NK-92 treated with Interleukin-12 subunit alpha and Interleukin-12 subunit beta, amount 100 ng/mL, for 24 hours (cell line): ENCODE measurements at regions not wholly inside any gene's neighbourhood (a gene's known extent, or its start where the extent isn't known, plus 50 kb on each side); places are given as distances from the start of the nearest gene placed in this dataset.

ENCODE experiments used
- DNase-seq: peaks from one replicate; lab custom pipeline; 2025; lab: John Stamatoyannopoulos, UW

DNA sequence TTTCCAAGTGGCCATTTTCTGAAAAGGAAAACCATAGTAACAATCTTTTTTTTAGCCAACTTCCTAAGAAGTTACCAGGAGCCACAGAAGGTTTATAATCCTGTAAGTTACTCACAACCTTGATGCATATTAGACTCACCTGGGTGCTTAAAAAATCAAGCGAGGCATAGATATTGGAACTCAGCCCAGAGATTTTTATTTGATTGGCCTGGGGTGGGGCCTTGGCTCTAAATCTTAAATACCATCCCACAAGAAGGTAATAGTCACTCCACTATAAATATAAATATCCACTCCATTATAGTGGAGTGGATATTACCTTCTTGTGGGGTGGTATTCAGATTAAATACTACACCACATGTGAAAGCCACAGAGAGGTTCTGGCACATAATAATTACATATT, 429.6 kb downstream of the RFC3 start:
- DNase-seq: no peak

DNA sequence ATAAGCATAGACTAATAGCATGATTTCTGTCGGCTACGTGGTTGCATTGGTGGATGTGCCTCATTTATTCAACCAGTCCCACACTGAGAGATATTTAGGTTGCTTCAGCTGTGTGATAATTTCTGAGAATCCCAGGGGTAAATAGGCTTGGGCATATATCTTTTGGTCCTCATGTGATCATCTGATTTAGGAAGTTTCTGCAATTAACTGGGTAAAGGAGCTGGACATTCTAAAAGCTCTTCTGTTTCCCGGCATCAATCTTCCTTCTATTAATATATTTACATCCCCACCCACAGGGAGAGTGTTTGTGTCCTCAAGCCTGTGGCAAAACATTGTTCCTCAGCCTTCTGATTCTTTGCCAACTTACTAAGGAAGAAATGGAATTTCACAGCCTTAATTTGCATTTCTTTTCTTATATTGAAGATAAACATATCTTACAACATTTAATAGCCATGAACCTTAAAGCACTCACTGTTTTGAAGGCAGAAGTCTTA, 431.6 kb downstream of the RFC3 start:
- DNase-seq: no peak

GRCh38 chr13:34250151-34250670, 432.3 kb downstream of the RFC3 start:
- DNase-seq: no peak

- DNase-seq: no peak
Observed at GRCh38 chr13:34254366-34254765, 436.4 kb downstream of the RFC3 start.

- no peak for DNase-seq
Observed at GRCh38 chr13:34255711-34256110, 437.8 kb downstream of the RFC3 start.

DNA sequence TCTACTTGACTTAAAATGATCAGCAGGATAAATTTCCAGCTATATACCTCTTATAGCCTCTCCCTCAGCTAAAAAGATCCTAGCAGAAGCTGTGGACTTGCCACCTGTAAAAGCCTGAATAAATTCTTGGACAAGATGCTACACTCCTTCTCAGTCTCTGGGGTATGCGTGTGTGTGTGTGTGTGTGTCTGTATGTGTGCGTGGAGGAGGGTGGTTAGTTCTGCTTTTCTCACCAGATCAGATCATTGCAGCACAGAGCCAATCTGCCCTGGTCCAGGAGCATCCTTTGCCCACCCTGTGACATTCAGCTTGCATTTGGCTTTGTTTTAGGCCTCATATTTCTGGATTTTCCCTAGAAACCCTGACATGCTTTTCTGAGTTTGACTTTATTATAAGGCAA, 438.3 kb downstream of the RFC3 start:
- DNase-seq: no peak

DNA sequence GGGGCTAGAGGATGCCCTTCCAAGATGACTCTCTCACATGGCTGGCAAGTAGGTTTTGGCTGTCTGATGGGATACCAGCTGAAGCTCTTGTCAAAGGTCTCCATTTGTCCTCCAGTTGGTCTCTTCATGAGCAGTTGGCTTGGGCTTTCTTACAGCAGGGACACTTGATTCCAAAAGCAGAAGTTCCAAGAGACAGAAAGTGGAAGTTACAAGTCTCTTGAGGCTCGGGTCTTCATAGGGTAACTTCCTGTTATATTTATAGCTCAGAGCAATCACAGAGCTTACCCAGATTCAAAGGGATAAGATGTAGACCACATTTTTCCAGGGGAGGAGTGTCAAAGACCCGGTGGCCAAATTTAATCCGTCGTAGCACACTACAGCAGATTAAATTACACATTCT, 440.0 kb downstream of the RFC3 start:
- DNase-seq: no peak

DNA sequence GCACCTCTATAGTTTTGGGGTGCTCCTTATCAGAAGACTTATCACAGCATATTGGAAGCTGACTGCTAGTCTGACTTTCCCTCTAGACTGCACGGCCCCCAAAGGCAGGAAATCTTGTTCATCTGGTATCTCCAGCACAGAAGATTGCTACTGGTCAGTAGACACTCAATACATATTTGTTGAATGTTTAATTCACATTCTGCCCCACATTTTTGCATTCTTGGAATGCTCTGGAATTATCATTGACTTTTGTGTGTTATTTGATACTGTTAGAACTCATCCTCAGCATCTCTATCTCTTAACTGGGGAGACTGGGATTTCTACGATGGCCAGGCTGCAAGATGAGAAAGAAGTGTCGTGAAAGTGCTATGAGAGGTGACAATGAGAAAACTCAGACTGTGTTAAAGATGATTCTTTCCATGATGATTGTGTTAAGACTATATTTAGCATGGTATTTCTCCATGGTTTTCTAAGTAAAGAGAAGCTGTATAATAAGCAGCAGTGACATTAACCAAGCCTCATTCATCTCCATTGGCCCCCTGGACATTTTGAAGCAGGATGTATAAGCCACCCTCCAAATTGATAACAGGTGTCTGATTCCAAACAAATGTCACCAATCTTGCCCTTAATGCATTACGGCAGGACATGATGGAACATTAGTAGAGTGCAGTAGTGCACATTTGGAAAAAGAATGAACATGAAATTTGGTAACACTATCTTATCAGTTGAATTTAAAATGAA, 440.9 kb downstream of the RFC3 start:
- no peak for DNase-seq

DNA sequence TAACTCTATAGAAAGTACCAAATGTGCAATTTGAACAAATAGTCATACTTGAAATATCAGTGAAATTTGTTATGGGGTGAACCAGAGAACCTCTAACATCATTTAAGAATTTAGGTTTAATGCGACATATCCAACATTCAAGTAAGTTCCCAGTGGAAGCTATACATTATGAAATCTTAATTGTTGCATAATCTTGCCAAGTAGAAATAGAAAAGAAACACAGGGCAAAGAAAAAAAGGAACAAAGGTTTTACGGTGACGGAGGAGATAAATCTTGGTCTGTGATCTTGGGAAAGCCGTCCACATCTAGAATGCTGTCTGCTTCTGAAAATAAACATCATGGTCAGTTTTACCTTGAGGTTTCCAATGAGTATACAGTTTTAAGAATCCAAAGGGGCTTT, 445.7 kb downstream of the RFC3 start:
- DNase-seq: no peak

- no peak for DNase-seq
Observed at GRCh38 chr13:34265046-34265679, 447.2 kb downstream of the RFC3 start.

- no peak for DNase-seq
Observed at GRCh38 chr13:34276764-34277163, 458.8 kb downstream of the RFC3 start.

DNA sequence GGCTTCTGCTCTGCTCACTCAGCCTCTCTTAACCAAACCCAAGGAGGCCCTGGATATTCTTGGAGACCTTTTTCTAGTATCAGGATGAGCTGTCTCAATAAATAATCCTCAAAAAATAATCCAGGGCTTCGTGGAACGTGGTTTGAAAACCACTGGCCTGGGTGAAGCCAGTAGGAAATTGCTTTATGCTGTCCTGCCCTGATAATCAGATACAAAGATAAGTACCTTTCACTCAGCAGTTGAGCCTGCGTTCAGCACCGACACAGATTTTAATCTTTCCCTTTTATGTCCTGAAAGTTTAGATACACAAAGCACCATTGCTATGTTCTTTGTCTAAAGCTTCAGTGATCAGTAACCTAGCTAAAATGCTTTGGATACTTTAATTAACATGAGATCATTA, 460.0 kb downstream of the RFC3 start:
- no peak for DNase-seq

GRCh38 chr13:34278780-34279179, 460.8 kb downstream of the RFC3 start:
- DNase-seq: no peak

DNA sequence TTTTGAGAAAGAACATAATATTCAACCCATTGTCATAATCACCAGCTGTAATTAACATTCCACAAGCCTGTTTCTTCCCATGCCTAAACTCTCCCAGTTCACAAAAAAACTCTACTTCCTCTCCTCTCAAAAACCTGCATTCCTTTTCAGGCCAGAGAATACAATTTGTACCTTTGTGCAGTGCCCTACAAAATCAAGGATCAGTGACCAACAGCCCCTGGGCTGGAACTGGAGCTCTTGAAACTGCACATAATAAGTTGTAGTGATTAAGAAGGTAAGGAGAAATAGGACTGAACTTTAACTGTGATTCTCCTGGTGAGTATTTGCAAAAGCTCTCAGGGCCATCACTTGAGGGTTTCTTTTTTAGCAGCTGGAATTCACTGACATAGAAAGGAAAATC, 472.7 kb downstream of the RFC3 start:
- DNase-seq: no peak

GRCh38 chr13:34294483-34295129, 476.7 kb downstream of the RFC3 start:
- no peak for DNase-seq

DNA sequence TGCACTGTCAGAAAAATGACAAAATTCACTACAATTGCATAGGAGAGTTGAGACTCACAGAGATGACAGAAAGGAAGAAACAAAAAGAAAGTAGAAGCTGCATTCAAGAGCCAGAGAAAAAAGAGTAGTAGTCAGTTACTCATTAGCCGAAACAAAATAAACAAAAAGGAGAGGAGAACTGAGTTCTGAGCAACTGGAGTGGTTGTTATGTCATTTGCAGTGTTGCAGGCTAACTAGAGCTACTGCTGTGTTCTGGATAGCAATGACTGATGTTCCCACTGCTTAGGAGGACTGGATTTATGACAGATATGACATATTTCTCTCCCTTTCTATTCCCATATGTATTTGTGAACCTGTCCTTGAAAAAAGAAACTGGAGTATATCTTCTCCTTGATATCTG, 482.6 kb downstream of the RFC3 start:
- DNase-seq: no peak

- DNase-seq: no peak
Observed at GRCh38 chr13:34302596-34302995, 484.6 kb downstream of the RFC3 start.

- no peak for DNase-seq
Observed at GRCh38 chr13:34303346-34303745, 485.4 kb downstream of the RFC3 start.

- DNase-seq: no peak
Observed at GRCh38 chr13:34307607-34308006, 489.7 kb downstream of the RFC3 start.

DNA sequence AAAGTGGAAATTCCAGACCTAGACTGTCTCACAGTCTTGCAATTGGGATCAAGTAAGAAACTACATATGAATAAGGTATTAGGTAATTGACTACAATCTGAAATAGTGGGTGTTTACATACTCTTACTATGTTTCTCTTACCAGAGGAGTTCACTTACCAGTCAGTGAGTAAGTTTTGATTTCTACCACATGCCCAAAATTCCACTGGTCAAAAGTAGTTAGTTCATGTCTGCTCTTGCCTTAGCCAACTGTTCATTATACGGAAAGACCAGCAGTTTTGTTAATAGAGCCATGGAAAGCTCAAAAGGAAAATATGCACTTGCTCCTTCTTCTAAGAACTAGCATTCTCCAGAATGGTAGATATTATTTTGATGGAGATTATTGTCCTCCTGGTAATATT, 490.8 kb downstream of the RFC3 start:
- DNase-seq: no peak

DNA sequence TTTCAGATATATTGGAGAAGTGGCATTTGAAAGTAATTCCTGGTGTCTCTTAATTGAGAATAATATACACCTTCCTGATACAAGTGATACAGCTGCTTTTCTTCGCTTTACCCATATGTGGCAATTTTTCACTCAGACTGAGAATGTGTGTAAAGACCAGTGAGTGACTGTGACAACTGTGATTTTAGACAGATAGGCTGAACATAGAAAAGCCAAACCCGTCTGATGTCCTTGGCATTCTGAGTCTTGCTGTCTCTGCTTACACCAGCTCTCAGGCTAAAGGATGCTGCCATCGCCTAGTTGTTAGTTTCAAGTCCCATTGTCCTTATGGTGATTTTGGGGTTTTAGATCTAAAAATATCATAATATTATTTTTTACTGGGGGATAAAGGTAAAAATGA, 492.6 kb downstream of the RFC3 start:
- DNase-seq: no peak

DNA sequence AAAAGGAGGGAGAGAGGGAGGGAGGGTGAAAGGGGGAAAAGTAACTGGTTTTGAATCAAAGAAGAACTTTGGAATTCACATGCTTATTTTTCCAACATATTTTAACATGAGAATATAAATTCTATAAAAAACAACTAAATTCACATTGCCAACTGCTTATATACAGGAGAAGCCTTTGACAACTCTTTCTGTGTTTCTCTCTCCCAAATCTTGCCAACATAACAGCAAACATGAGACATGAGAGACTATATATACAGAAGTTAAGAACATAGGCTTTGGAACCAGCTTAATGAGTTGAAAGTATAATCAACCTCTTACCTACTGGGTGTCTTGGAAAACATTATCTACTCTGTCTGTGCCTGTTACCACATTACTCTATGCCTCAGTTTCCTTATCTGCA, 493.3 kb downstream of the RFC3 start:
- DNase-seq: no peak

DNA sequence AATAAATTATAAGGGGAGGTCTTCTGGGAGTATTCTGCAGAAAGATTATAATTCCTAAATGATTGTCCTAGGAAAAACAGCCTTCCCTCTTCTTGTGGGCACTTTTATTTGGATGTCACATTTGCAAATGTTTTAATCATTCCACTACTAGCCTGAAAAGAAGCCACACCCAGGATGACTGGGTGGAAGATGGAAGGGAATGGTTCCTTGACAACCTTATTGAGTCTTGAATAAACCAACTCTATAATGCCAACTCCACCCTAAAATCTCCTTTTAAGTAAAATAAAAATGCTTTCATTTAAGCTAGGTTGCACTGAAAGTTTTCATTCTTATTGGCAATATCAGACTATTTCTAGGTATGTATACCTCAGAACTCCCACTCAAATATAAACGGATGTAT, 494.6 kb downstream of the RFC3 start:
- DNase-seq: no peak
